ENCODE measurements at regions not wholly inside any gene's neighbourhood (a gene's known extent, or its start where the extent isn't known, plus 50 kb on each side); places are given as distances from the start of the nearest gene placed in this dataset.
A peak's percentile ranks its signal among the peaks of the same experiment; 100 is the strongest.

DNA sequence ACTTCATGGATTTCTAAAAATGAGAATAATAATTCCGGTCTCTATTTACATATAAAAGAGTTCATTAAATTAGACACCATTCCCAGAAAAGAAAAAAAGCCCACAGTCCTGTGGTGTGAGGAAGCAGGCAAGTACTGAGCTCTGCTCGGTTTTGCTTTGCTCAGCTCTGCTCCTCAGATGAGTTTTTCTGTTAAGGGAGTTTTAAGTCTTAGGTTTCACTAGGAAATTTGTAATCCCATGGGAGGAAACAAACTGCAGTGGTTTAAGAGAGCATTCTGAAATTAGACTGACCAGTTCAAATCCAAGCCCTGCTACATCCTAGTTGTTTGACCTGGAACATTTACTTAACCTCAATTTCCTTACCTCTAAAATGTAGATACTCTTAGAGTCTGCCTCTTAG, 338.6 kb upstream of the MMADHC start:
- Histone ChIP-seq H3K27ac (ENCODE audit: low read depth, low read length) (no peak overlapping the region), H3K27me3 (ENCODE audit: control insufficient read depth, insufficient read depth, low read length) (no peaks in the 10 kb centered on the region), H3K4me3 (ENCODE audit: low read depth, low read length) (no peak overlapping the region), H3K36me3 (ENCODE audit: control insufficient read depth, insufficient read depth, low read length) (no peaks in the 10 kb centered on the region), H3K4me1 (ENCODE audit: control insufficient read depth, insufficient read depth, low read length) (no peaks in the 10 kb centered on the region), H3K9me3 (ENCODE audit: control insufficient read depth, insufficient read depth, low read length) (no peaks in the 10 kb centered on the region)
- DNase-seq (ENCODE audit: low read depth in 4 of 6, low spot score in 6 of 6), result no peak
- WGBS (ENCODE audit: insufficient coverage), result 29% methylated on average over 1 of the region's 2 CpGs

DNA sequence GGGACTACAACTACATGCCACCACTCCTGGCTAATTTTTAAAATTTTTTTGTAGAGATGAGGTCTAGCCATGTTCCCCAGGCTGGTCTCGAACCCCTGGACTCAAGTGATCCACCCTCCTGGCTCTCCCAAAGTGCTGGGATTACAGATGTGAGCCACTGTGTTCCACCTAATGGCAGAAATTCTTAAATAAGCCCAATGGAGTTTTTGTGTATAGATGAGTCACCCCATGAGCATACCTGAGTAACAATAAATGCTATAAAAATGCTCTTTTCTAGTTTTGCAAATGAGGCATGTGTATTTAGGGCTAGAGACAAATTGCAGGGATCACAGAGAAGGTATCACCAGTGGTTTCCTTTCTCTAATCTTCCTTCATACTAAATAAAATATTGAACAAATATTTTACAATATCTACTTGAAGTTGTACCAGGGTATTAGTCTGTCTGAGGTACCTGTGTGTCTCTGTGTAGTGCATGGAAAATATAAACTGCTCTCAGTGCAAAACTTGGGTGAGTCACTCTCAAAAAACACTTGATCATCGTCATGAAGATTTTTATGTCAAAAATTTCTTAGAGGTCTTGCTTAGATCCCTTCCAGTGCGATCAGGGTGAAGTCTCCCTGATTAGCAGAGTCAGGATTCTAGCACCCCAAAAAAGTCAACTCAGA, 337.1 kb upstream of the MMADHC start:
- Histone ChIP-seq H3K27ac (ENCODE audit: low read depth, low read length) (no peak overlapping the region), H3K4me3 (ENCODE audit: low read depth, low read length) (no peak overlapping the region), H3K9me3 (ENCODE audit: control insufficient read depth, insufficient read depth, low read length) (no peaks in the 10 kb centered on the region), H3K36me3 (ENCODE audit: control insufficient read depth, insufficient read depth, low read length) (no peaks in the 10 kb centered on the region), H3K27me3 (ENCODE audit: control insufficient read depth, insufficient read depth, low read length) (no peaks in the 10 kb centered on the region), H3K4me1 (ENCODE audit: control insufficient read depth, insufficient read depth, low read length) (no peaks in the 10 kb centered on the region)
- DNase-seq (ENCODE audit: low read depth in 4 of 6, low spot score in 6 of 6), result no peak
- WGBS (ENCODE audit: insufficient coverage), result 88% methylated on average over 1 of the region's 3 CpGs

DNA sequence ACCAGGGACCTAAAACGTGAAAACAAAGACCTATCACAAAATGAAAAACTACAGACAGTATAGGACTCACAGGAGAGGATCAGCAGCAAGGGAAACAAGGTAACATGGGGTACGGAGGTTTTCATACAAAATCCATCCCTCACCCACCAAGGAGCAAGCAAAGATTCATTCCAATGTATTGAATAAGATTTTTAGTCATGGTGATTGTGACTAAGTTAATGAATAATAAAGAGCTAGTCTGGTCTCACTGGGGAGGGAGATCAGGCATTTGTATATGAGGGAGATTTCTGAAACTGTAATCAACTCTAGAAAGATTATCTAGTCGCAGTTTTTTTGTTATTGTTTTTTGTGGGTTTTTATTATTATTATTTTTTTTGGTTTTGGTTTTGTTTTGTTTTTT, 336.5 kb upstream of the MMADHC start:
- WGBS (ENCODE audit: insufficient coverage), result no CpG with 5 or more reads among the region's 3 CpGs
- H3K9me3 ChIP-seq (ENCODE audit: control insufficient read depth, insufficient read depth, low read length), result no peaks in the 10 kb centered on the region
- no peaks in the 10 kb centered on the region for H3K36me3 ChIP-seq (ENCODE audit: control insufficient read depth, insufficient read depth, low read length)
- H3K27ac ChIP-seq (ENCODE audit: low read depth, low read length), result no peak overlapping the region
- H3K4me1 ChIP-seq (ENCODE audit: control insufficient read depth, insufficient read depth, low read length), result no peaks in the 10 kb centered on the region
- no peak overlapping the region for H3K4me3 ChIP-seq (ENCODE audit: low read depth, low read length)
- H3K27me3 ChIP-seq (ENCODE audit: control insufficient read depth, insufficient read depth, low read length), result no peaks in the 10 kb centered on the region
- no peak for DNase-seq (ENCODE audit: low read depth in 4 of 6, low spot score in 6 of 6)

DNA sequence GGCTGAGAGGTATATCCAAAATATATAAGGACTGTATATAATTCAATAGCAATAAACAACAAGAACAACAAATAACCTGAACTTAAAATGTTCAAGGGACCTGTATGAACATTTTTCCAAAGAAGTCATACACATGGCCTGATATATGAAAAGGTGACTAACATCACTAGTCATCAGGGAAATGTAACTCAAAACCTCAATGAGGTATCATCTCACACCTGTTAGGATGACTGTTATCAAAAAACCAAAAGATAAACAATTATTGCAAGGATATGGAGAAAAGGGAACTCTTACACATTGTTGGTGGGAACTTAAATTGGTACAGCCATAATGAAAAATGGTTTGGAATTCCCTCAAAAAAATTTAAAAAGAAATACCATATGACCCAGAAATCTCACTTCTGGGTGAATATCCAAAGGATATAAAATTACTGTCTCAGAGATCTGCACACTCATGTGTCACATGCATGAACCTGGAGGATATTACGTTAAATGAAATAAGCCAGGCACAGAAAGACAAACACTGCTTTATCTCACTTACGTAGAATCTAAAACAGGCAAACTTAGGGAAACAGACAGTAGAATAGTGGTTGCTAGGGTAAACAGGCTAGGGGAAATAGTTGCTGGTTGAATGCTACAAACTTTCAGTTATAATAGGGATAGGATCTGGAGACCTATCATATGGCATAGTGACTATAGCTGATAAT, 334.5 kb upstream of the MMADHC start:
- H3K9me3 ChIP-seq (ENCODE audit: control insufficient read depth, insufficient read depth, low read length), result no peaks in the 10 kb centered on the region

DNA sequence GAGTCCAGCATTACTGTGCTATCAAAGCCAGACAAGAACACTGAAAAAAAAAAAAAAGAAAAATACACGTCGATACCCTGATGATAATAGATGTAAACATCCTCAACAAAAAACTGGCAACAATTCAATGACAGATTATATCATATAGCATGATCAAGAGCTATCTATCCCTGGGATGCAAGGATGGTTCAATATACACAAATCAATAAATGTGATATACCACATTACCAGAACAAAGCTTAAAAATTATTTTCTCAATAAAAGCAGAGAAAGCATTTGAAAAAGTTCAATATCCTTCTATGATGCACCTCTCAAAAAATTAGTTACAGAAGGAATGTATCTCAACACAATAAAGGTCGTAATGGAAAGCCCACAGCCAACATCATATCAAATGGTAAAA, 332.8 kb upstream of the MMADHC start:
- no peaks in the 10 kb centered on the region for H3K27me3 ChIP-seq (ENCODE audit: control insufficient read depth, insufficient read depth, low read length)
- WGBS (ENCODE audit: insufficient coverage), result no CpG with 5 or more reads among the region's 3 CpGs
- H3K36me3 ChIP-seq (ENCODE audit: control insufficient read depth, insufficient read depth, low read length), result no peaks in the 10 kb centered on the region
- H3K4me3 ChIP-seq (ENCODE audit: low read depth, low read length), result no peak overlapping the region
- no peaks in the 10 kb centered on the region for H3K4me1 ChIP-seq (ENCODE audit: control insufficient read depth, insufficient read depth, low read length)
- H3K27ac ChIP-seq (ENCODE audit: low read depth, low read length), result no peak overlapping the region
- H3K9me3 ChIP-seq (ENCODE audit: control insufficient read depth, insufficient read depth, low read length), result no peaks in the 10 kb centered on the region
- DNase-seq (ENCODE audit: low read depth in 4 of 6, low spot score in 6 of 6), result no peak

More for the DNA sequence above, 334.5 kb upstream of the MMADHC start:
- DNase-seq (ENCODE audit: low read depth in 4 of 6, low spot score in 6 of 6), result no peak
- H3K36me3 ChIP-seq (ENCODE audit: control insufficient read depth, insufficient read depth, low read length), result no peaks in the 10 kb centered on the region
- no peaks in the 10 kb centered on the region for H3K4me1 ChIP-seq (ENCODE audit: control insufficient read depth, insufficient read depth, low read length)
- H3K27ac ChIP-seq (ENCODE audit: low read depth, low read length), result no peak overlapping the region
- H3K4me3 ChIP-seq (ENCODE audit: low read depth, low read length), result no peak overlapping the region
- no CpG with 5 or more reads among the region's 2 CpGs for WGBS (ENCODE audit: insufficient coverage)
- no peaks in the 10 kb centered on the region for H3K27me3 ChIP-seq (ENCODE audit: control insufficient read depth, insufficient read depth, low read length)

DNA sequence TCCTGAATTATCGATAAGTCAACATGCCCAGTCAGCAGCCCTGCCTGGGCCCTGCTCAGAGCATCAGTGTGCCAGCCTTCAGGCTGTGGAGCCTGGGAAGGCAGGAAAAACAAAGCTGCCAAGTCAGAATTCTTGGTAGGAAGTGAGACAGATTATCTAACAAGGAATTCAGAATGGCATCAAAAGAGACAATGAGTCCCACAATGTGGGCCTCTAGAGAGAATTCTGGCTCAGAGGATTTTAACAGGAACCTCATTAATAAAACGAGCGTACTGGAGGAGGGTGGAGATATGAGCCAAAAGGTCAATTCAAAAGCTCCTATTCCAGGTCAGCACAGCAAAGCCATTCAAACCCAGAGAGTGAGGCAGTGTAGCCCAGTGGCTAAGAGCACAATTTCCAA, 327.6 kb upstream of the MMADHC start:
- DNase-seq (ENCODE audit: low read depth in 4 of 6, low spot score in 6 of 6), result no peak
- Histone ChIP-seq H3K4me3 (ENCODE audit: low read depth, low read length) (no peak overlapping the region), H3K9me3 (ENCODE audit: control insufficient read depth, insufficient read depth, low read length) (no peaks in the 10 kb centered on the region), H3K4me1 (ENCODE audit: control insufficient read depth, insufficient read depth, low read length) (no peaks in the 10 kb centered on the region), H3K27ac (ENCODE audit: low read depth, low read length) (no peak overlapping the region), H3K27me3 (ENCODE audit: control insufficient read depth, insufficient read depth, low read length) (no peaks in the 10 kb centered on the region), H3K36me3 (ENCODE audit: control insufficient read depth, insufficient read depth, low read length) (no peaks in the 10 kb centered on the region)
- WGBS (ENCODE audit: insufficient coverage), result 41% methylated on average over 3 of the region's 3 CpGs

DNA sequence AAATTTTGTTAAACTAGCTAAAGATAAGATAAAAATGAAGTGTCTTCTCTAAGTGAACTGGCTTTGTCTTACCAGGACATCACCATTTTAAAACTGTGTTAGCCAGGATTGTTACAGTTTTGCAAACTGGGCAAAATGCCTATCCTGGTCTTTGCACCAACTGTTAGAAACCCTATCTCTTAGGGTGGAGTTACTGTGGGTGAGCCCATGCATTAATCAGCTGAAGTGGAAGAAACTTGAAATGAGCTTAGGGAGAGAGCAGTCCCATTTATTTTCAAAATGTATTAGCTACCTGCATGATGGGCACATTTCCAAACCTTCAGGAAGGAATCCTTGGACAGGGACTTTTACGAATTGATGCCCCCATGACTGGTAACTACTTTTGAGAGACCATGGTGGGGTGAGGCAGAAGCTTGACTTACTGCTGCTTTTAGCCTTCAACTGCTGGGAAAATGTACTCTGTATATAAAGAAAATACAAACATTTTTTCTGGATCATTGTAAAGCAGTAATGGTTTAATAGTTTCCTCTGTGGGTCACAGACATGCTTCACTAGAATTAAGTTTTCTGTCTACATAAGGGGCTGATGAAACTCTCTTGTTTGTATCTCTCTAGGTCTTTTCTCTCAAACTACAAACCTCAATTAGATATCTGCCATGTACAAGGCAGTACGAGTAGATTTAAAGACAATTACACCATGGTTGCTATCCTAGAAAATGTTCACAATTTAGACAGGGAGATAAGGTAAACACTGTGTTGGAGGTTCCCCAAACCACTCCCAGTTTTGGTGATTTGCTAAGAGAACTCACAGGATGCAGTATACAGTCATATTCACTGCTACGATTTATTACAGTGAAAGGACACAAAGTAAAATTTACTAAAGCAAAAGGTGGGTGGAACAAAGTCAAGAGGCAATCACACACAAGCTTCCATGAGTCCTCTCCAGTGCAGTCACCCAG, 321.4 kb upstream of the MMADHC start:
- 60% methylated on average over 1 of the region's 3 CpGs for WGBS (ENCODE audit: insufficient coverage)
- no peaks in the 10 kb centered on the region for H3K36me3 ChIP-seq (ENCODE audit: control insufficient read depth, insufficient read depth, low read length)
- no peaks in the 10 kb centered on the region for H3K27me3 ChIP-seq (ENCODE audit: control insufficient read depth, insufficient read depth, low read length)
- no peak overlapping the region for H3K4me3 ChIP-seq (ENCODE audit: low read depth, low read length)
- H3K27ac ChIP-seq (ENCODE audit: low read depth, low read length), result no peak overlapping the region
- DNase-seq (ENCODE audit: low read depth in 4 of 6, low spot score in 6 of 6), result peak in 1 of 6 donors; percentile 33
- no peaks in the 10 kb centered on the region for H3K9me3 ChIP-seq (ENCODE audit: control insufficient read depth, insufficient read depth, low read length)
- H3K4me1 ChIP-seq (ENCODE audit: control insufficient read depth, insufficient read depth, low read length), result no peaks in the 10 kb centered on the region

DNA sequence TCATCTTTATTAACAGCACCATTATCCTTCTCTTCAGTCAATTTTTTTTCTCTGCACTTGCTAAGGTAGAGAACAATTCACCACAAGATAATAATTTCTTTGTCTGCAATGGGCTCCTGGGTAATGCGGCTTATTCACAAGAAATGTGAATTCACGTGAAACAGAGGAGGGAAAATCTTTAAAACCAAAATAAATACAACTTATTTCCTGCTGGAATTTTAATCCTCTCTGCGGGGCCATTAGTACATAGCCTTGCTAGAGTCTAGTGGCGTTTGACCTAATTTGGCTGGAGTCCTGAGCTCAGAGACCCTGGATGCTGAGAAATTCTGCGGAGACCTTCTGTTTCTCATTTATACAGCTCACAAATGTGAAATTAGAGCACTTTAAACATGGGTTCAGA, 319.3 kb upstream of the MMADHC start:
- peak in 3 of 6 donors; percentile 14 to 66 (median 51) for DNase-seq (ENCODE audit: low read depth in 4 of 6, low spot score in 6 of 6)
- no peaks in the 10 kb centered on the region for H3K27me3 ChIP-seq (ENCODE audit: control insufficient read depth, insufficient read depth, low read length)
- H3K4me1 ChIP-seq (ENCODE audit: control insufficient read depth, insufficient read depth, low read length), result no peaks in the 10 kb centered on the region
- no peak overlapping the region for H3K4me3 ChIP-seq (ENCODE audit: low read depth, low read length)
- no peaks in the 10 kb centered on the region for H3K9me3 ChIP-seq (ENCODE audit: control insufficient read depth, insufficient read depth, low read length)
- no peak overlapping the region for H3K27ac ChIP-seq (ENCODE audit: low read depth, low read length)
- H3K36me3 ChIP-seq (ENCODE audit: control insufficient read depth, insufficient read depth, low read length), result no peaks in the 10 kb centered on the region
- 25% methylated on average over 2 of the region's 5 CpGs for WGBS (ENCODE audit: insufficient coverage)

DNA sequence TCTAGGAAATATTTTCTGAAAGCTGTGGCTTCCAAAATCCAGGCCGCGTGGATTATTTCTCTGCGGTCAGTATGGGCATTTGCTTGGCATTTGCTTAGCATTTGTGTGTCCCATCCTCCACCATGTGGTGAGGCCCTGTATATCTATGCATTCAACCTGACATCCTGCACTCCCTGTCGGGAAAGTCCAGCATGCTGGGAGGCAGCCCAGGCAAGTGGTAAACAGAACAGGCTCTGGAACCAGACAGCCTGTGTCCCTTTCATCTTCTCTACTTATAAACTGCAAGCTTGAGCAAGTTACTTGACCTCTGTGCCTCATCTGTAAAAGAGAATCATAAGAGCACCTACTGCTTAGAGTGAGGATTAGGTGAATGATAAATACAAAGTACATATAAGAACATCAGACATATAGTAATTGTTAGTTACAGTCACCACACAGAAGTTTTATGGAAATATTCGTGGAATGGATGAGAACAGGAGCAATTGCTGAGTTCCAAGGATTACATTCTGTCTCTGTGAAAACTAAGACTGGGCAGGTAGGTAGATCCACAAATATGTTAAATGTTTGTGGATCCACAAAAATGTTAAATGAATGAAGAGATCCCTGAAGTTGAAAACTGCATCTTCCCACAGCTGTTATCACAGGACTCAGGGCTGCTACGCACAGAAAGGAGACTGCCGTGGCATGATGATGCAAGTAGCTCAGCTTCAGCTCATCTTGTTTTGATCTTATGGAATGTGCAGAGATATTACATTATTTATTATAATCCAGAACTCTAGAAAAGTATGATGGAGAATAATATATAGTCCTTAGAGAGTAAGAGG, 317.0 kb upstream of the MMADHC start:
- Histone ChIP-seq H3K36me3 (ENCODE audit: control insufficient read depth, insufficient read depth, low read length) (no peaks in the 10 kb centered on the region), H3K4me1 (ENCODE audit: control insufficient read depth, insufficient read depth, low read length) (no peaks in the 10 kb centered on the region), H3K27me3 (ENCODE audit: control insufficient read depth, insufficient read depth, low read length) (no peaks in the 10 kb centered on the region), H3K27ac (ENCODE audit: low read depth, low read length) (no peak overlapping the region), H3K4me3 (ENCODE audit: low read depth, low read length) (no peak overlapping the region), H3K9me3 (ENCODE audit: control insufficient read depth, insufficient read depth, low read length) (no peaks in the 10 kb centered on the region)
- WGBS (ENCODE audit: insufficient coverage), result 70% methylated on average over 5 of the region's 7 CpGs
- no peak for DNase-seq (ENCODE audit: low read depth in 4 of 6, low spot score in 6 of 6)
